BLaER1 treated with 17β-estradiol and CSF1 and Interleukin-3, amounts not matched to agents 10 nM and 100 nM (cell line): ENCODE measurements at regions not wholly inside any gene's neighbourhood (a gene's known extent, or its start where the extent isn't known, plus 50 kb on each side); places are given as distances from the start of the nearest gene placed in this dataset.
A peak's percentile ranks its signal among the peaks of the same experiment; 100 is the strongest.

Experiments used
- H3K27ac ChIP-seq, 11 experiments: shearing (Covaris generic); formaldehyde crosslinking; 2 replicates each; pipeline ENCODE4 v1.8.1; 2022
- H3K27me3 ChIP-seq, 11 experiments: shearing (Covaris generic); formaldehyde crosslinking; 2 replicates each; pipeline ENCODE4 v1.8.1; 2022
- H3K36me3 ChIP-seq, 11 experiments: shearing (Covaris generic); formaldehyde crosslinking; 2 replicates each; pipeline ENCODE4 v1.8.1; 2022
- H3K4me1 ChIP-seq, 10 experiments: shearing (Covaris generic); formaldehyde crosslinking; 2 replicates each; pipeline ENCODE4 v1.8.1; 2022
- H3K4me2 ChIP-seq, 11 experiments: shearing (Covaris generic); formaldehyde crosslinking; 2 replicates each; pipeline ENCODE4 v1.8.1; 2022
- H3K4me3 ChIP-seq, 10 experiments: shearing (Covaris generic); formaldehyde crosslinking; 2 replicates each; pipeline ENCODE4 v1.8.1; 2022
- H3K9ac ChIP-seq, 11 experiments: shearing (Covaris generic); formaldehyde crosslinking; 2 replicates each; pipeline ENCODE4 v1.8.1; 2022
- H3K9me3 ChIP-seq, 11 experiments: shearing (Covaris generic); formaldehyde crosslinking; replicated peaks in 1 of 11; 2 replicates each; pipeline ENCODE4 v1.8.1; 2022
- H4K20me1 ChIP-seq, 11 experiments: shearing (Covaris generic); formaldehyde crosslinking; 2 replicates each; pipeline ENCODE4 v1.8.1; 2022
- Cebpa-rat ChIP-seq, 11 experiments: shearing (Covaris generic); IDR thresholded peaks; 2 replicates each; pipeline ENCODE4 v1.8.1; 2022

DNA sequence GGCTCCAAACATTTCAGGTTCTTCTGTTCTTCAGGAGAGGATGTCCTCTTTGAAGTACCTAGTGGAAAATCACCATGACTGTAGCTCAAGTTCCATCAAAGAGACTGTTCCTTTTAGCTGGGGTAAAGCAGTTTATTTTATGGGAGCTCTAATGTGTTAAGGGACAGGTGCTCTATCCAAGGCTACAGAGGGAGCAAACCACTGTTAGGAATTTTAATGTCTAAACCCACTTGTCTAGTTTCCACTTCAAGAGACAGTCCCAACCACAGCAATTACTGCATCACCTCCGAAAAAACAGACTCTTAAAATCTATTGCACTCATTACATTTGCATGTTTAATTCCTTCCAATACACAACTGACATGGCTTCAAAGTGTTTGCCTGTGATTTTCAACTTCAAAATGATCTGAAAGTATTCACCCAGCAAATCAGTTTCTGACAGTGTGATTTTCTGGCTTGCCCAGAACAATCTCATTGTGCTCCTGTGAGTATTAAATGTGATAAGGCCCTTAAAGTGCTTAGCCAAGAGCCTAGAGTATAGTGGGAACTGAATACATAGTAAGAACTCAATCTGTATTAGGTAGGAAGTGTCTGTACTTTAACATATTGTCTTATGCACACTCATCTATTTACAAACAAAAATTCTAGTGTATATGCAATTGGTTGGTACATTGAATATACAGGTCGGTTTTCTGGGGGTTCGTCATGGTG, 266.5 kb upstream of the CCDC54 start:
- Histone ChIP-seq H3K4me2 (no peak overlapping the region), H3K36me3 (no peaks in the 10 kb centered on the region), H3K4me1 (no peaks in the 10 kb centered on the region), H3K27me3 (no peaks in the 10 kb centered on the region), H3K4me3 (no peak overlapping the region), H4K20me1 (no peaks in the 10 kb centered on the region), H3K9me3 (0 out of 22 replicates have a peak, but pooled peaks cover 0 to 4% (median 0%) of the 10 kb centered on the region in 11 experiments), H3K27ac (no peak overlapping the region), H3K9ac (no peak overlapping the region)
- TF ChIP-seq Cebpa-rat (IDR thresholded peaks at IDR 0.05): no peak

DNA sequence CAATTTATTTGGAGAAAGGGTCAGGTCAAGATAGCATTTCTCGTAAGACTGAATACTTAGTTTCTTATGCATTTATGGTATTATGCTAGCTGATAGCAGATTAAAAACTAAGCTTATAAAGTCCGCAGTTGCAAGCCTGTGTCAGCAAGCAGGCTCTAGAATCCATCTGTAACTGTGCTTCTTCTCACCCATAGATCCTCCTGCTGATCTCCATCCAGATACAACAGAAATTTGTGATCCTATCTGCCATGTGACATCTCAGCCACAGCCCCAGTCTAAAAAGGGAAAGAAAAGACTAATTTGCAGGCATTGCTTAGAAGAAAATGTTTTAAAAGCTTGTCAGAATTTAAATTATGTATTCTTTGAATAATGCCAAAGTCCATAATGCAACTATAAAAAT, 265.4 kb upstream of the CCDC54 start:
- Histone ChIP-seq H3K27ac (no peak overlapping the region), H3K27me3 (no peaks in the 10 kb centered on the region), H3K36me3 (no peaks in the 10 kb centered on the region), H3K4me2 (no peak overlapping the region), H3K9ac (no peak overlapping the region), H3K4me3 (no peak overlapping the region), H4K20me1 (no peaks in the 10 kb centered on the region), H3K9me3 (0 out of 22 replicates have a peak, but pooled peaks cover 0 to 2% (median 0%) of the 10 kb centered on the region in 11 experiments), H3K4me1 (no peaks in the 10 kb centered on the region)
- TF ChIP-seq Cebpa-rat (IDR thresholded peaks at IDR 0.05): no peak

- TF ChIP-seq Cebpa-rat (IDR thresholded peaks at IDR 0.05): no peak
- H3K36me3 ChIP-seq: no peaks in the 10 kb centered on the region
- no peak overlapping the region for H3K27ac ChIP-seq
- H3K9me3 ChIP-seq: no peaks in the 10 kb centered on the region
- no peak overlapping the region for H3K4me3 ChIP-seq
- H3K4me2 ChIP-seq: no peak overlapping the region
- H4K20me1 ChIP-seq: no peaks in the 10 kb centered on the region
- peaks cover 0 to 3% (median 0%) of the 10 kb centered on the region in 10 experiments; a peak in 6 of 20 replicates for H3K4me1 ChIP-seq
- no peak overlapping the region for H3K9ac ChIP-seq
- no peaks in the 10 kb centered on the region for H3K27me3 ChIP-seq
Observed at GRCh38 chr3:107112356-107112755, 264.9 kb upstream of the CCDC54 start.

GRCh38 chr3:107116251-107116650, 261.0 kb upstream of the CCDC54 start:
- Histone ChIP-seq H3K36me3 (no peaks in the 10 kb centered on the region), H3K9ac (no peak overlapping the region), H3K4me2 (no peak overlapping the region), H4K20me1 (no peaks in the 10 kb centered on the region), H3K27me3 (no peaks in the 10 kb centered on the region), H3K9me3 (no peaks in the 10 kb centered on the region), H3K4me1 (peaks cover 0 to 13% (median 7%) of the 10 kb centered on the region in 10 experiments; a peak in 11 of 20 replicates), H3K4me3 (no peak overlapping the region), H3K27ac (no peak overlapping the region)
- TF ChIP-seq Cebpa-rat (IDR thresholded peaks at IDR 0.05): no peak

- no peak overlapping the region; a peak in 1 of 22 replicates for H3K9ac ChIP-seq
Observed at GRCh38 chr3:107117156-107117555, 260.1 kb upstream of the CCDC54 start.

GRCh38 chr3:107117922-107118536, 259.2 kb upstream of the CCDC54 start:
- Histone ChIP-seq H3K4me3 (no peak overlapping the region), H3K9ac (peak overlapping the region; percentile 23 to 65 (median 54); a peak in 18 of 22 replicates), H3K27me3 (no peaks in the 10 kb centered on the region), H3K9me3 (no peaks in the 10 kb centered on the region), H3K4me1 (peaks cover 0 to 13% (median 7%) of the 10 kb centered on the region in 10 experiments; a peak in 11 of 20 replicates), H4K20me1 (no peaks in the 10 kb centered on the region), H3K36me3 (no peaks in the 10 kb centered on the region), H3K27ac (peak overlapping the region; percentile 18 to 70 (median 54); a peak in 21 of 22 replicates), H3K4me2 (peak overlapping the region in 10 of 11 experiments; percentile 19 to 49 (median 38); a peak in 18 of 22 replicates)
- TF ChIP-seq Cebpa-rat (IDR thresholded peaks at IDR 0.05): no peak

More at GRCh38 chr3:107117156-107117555, 260.1 kb upstream of the CCDC54 start:
- Histone ChIP-seq H3K36me3 (no peaks in the 10 kb centered on the region), H3K27ac (peak overlapping the region in 1 of 11 experiments; percentile 67; a peak in 4 of 22 replicates), H3K4me2 (peak overlapping the region in 2 of 11 experiments; percentile 25 to 39; a peak in 4 of 22 replicates), H3K27me3 (no peaks in the 10 kb centered on the region), H3K4me1 (peaks cover 0 to 13% (median 7%) of the 10 kb centered on the region in 10 experiments; a peak in 11 of 20 replicates), H4K20me1 (no peaks in the 10 kb centered on the region), H3K9me3 (no peaks in the 10 kb centered on the region), H3K4me3 (no peak overlapping the region)
- TF ChIP-seq Cebpa-rat (IDR thresholded peaks at IDR 0.05): no peak

DNA sequence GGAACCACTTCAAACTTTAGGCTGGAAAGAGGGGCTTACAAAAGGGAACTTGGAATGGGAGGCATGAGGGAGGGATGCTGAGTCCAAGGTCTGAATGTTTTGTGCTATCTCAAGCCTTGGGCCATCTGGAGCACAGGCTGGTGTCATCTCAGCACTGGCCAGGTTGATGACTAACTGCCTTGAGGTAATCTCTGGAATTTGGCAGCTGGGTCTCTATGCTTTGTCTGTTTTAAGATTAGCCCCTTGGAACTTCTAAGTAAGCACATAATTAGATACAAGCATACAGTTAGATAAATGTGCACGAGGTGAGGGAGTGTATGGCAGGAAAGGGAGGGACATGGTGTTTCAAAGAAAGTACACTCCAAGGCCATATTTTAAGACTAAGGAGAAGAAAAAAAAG, 252.4 kb upstream of the CCDC54 start:
- H3K36me3 ChIP-seq: no peaks in the 10 kb centered on the region
- H4K20me1 ChIP-seq: no peaks in the 10 kb centered on the region
- H3K4me2 ChIP-seq: no peak overlapping the region
- no peaks in the 10 kb centered on the region for H3K27me3 ChIP-seq
- H3K9me3 ChIP-seq: no peaks in the 10 kb centered on the region
- H3K27ac ChIP-seq: no peak overlapping the region
- no peak overlapping the region for H3K9ac ChIP-seq
- no peaks in the 10 kb centered on the region for H3K4me1 ChIP-seq
- H3K4me3 ChIP-seq: no peak overlapping the region
- TF ChIP-seq Cebpa-rat (IDR thresholded peaks at IDR 0.05): no peak

- H3K27ac ChIP-seq: no peak overlapping the region
- no peak overlapping the region for H3K9ac ChIP-seq
- no peaks in the 10 kb centered on the region for H4K20me1 ChIP-seq
- no peak overlapping the region for H3K4me2 ChIP-seq
- no peaks in the 10 kb centered on the region for H3K4me1 ChIP-seq
- H3K27me3 ChIP-seq: no peaks in the 10 kb centered on the region
- H3K9me3 ChIP-seq: peaks cover 0 to 11% (median 0%) of the 10 kb centered on the region in 11 experiments; a peak in 3 of 22 replicates
- H3K4me3 ChIP-seq: no peak overlapping the region
- no peaks in the 10 kb centered on the region for H3K36me3 ChIP-seq
- no peak for TF ChIP-seq Cebpa-rat (IDR thresholded peaks at IDR 0.05)
Observed at GRCh38 chr3:107128946-107129345, 248.3 kb upstream of the CCDC54 start.

DNA sequence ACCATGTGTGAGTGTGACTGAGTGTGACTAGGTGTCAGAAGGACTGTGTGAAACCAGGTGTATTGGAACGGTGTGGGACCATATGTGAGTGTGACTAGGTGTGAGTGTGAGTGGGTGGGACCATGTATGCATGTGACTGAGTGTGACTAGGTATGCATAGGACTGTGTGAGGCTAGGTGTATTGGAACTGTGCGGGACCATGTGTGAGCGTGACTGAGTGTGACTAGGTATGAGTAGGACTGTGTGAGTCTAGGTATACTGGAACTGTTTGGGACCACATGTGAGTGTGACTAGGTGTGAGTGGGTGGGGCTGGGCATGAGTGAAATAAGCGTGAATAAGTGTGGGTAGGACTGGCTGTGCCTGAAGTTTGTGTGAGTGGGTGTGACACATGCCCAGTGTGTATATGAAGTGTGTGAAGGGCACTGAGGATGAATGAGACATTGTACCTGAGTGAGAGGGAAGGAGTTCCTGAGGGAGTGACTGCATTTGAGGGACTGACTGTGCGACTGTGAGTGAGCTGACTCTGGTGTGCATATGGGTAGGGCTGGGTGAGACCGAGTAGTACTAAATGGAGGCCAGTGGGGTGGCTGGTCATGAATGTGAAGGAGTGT, 247.0 kb upstream of the CCDC54 start:
- no peak for TF ChIP-seq Cebpa-rat (IDR thresholded peaks at IDR 0.05)
- Histone ChIP-seq H3K4me3 (no peak overlapping the region), H3K36me3 (no peaks in the 10 kb centered on the region), H3K4me2 (no peak overlapping the region), H3K9ac (no peak overlapping the region), H3K4me1 (no peaks in the 10 kb centered on the region), H3K9me3 (peaks cover 0 to 11% (median 0%) of the 10 kb centered on the region in 11 experiments; a peak in 3 of 22 replicates), H3K27me3 (no peaks in the 10 kb centered on the region), H4K20me1 (no peaks in the 10 kb centered on the region), H3K27ac (no peak overlapping the region)
